Activated CD4-positive, alpha-beta T cell treated with anti-CD3 and anti-CD28 coated beads, Interleukin-2, Interleukin-6, amounts not matched to agents 100 ng/mL and 50 ng/mL, durations not matched to agents 16 hours and 8 hours (primary cell): ENCODE measurements at regions not wholly inside any gene's neighbourhood (a gene's known extent, or its start where the extent isn't known, plus 50 kb on each side); places are given as distances from the start of the nearest gene placed in this dataset.

Source experiments
- DNase-seq: peaks from one replicate; pipeline ENCODE4 v3.0.0-alpha.2; 2020

- DNase-seq: no peak
Observed at GRCh38 chr9:91141407-91141965, 220.2 kb downstream of the AUH start.

DNA sequence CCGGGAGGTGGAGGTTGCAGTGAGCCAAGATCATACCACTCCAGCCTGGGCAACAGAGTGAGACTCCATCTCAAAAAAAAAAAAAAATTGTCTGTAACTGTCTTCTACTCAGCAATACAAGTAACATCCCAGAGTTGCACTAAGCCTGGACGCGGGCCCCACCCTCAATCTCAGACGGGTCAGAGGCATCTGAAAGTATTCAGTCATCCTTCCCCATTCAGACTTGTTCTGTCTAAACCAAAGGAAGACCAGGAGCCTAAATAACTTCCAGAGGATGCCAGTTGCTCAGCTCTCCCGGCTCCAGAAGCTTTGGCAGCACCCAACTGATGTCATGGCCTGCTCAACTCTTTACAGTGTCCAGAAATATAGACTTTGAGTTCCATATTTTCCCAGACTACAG lies 218.6 kb downstream of the AUH start:
- no peak for DNase-seq

DNA sequence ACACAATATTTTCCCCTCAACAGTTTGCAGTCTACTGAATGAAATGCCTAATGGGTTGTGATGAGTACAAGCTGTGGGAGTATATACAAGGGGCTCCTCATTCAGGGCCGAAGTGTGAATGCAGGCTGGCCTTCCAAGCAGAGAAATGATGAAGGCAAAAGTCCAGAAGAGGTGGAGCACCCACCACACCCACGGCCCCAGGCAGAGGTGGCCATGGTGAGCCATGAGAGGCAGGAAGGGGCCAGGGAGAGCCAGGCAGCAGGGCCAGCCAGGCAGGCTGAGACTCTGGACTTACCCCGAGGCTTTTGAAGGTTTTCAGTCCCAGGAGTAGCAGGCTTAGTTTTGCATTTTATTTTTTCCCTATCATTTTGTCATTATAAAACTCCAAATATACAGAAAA lies 218.1 kb downstream of the AUH start:
- DNase-seq: no peak

GRCh38 chr9:91144769-91145168 lies 216.9 kb downstream of the AUH start:
- DNase-seq: no peak

DNA sequence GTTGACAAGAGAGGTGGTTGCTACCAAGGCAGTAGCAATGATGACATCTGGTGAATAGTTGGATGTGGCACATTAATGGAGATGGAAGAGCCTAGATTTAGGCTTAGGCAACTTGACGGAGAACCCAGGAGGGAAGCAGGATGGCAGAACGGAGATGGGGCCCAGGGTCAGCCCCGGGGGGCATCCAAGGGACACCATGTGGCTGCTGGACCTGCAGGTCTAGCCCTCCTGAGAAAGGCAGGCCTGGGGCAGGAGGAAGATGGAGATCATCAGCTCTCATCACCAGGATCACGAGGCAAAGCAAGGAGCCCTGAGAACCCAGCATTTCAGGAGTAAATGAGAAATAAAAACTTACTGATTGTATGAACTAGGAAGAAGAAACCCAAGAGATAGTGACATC lies 216.2 kb downstream of the AUH start:
- no peak for DNase-seq

- DNase-seq: no peak
Observed at GRCh38 chr9:91146391-91147019, 215.2 kb downstream of the AUH start.

- DNase-seq: peak; percentile 28
Observed at GRCh38 chr9:91147079-91147708, 214.5 kb downstream of the AUH start.

DNA sequence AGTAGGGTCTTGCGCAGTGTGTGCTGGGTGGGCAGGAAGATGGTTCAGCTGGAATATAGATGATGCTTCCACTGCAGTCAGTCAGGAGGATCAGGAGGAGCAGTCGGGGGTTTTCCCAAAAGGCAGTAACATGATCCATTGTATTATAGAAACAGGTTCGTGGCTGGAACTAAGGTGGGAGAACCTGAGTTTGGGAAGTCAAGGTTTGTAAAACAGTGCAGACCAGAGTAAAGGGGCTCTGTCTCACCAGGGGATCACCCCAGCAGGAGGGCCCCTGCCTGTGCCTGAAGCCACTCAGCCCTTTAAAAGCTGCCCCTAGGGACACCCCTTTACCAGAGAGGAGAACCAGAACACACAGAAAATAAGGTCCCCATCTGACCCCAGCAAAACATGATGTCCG lies 213.4 kb downstream of the AUH start:
- DNase-seq: no peak

GRCh38 chr9:91150273-91150997 lies 211.3 kb downstream of the AUH start:
- no peak for DNase-seq

DNA sequence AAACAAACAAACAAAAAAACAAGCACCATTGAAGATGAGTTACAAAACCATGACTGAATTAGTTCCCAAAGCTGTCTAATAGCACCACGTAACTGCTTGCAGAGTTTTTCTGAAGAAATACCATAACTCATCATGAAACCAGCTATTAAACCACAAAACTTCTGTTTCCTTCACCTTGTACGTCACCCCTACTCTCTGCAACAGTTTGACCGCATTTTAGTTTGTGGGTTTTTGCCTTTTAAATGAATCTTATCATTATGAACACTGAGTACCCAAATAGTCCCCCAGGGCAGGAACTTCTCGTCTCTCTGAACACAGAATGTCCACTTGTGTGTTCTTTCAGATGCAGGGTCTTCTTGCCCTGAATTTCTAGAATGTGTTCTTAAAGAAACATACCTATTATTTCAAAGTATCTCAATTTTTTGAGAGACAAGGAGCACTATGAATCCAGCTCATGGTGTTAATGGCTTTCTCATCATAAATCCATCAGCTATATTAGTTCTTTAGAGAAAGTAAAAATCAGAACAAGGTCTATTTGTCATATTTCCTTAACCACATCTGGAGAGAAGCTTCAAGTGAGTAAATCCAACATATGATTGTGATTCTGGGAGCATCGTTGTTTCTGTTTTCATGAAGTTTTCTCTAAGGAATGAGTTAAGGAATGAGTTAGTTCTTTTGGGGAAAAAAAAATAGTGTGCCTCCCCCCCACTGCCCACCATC lies 210.6 kb downstream of the AUH start:
- peak; percentile 93 for DNase-seq

DNA sequence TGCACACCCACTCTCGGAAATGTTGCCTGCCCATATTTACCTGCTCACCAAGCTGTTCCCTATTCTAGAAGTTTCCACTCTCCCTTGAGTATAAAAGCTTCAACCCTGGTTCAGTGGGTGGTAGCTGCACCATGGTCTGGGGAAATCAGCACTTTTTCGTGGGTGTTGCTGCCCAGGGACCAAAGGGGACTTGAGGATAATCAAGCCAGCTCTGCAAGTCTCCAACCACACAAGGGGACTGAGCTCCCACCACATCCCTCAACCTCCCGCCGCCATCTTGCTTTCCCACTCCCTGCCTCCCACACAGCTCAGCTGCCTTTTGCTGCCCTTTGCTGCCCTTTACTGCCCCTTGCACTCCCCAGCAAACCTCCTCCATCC lies 210.0 kb downstream of the AUH start:
- no peak for DNase-seq

DNA sequence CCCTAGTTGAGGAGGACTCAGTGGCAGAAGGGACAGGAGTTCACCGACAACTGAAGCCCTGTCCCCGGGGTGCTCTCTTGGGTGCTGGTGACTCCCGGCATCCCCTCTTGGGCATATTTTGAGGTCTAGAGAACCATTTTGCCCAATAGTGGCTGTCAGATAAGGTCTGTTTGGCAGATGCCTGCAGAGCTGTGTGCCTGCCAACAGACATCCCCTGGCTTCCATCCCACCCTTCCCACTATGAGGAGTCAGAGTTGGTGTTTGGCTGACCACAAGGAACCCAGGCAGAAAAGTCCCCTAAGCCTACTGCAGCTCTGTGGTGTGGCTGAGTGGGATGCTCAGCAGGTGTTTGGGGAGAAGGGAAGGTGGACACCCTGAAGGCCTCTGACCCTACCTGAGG lies 207.0 kb downstream of the AUH start:
- DNase-seq: no peak

GRCh38 chr9:91155181-91155580 lies 206.5 kb downstream of the AUH start:
- no peak for DNase-seq

GRCh38 chr9:91155746-91156376 lies 205.9 kb downstream of the AUH start:
- DNase-seq: no peak

DNA sequence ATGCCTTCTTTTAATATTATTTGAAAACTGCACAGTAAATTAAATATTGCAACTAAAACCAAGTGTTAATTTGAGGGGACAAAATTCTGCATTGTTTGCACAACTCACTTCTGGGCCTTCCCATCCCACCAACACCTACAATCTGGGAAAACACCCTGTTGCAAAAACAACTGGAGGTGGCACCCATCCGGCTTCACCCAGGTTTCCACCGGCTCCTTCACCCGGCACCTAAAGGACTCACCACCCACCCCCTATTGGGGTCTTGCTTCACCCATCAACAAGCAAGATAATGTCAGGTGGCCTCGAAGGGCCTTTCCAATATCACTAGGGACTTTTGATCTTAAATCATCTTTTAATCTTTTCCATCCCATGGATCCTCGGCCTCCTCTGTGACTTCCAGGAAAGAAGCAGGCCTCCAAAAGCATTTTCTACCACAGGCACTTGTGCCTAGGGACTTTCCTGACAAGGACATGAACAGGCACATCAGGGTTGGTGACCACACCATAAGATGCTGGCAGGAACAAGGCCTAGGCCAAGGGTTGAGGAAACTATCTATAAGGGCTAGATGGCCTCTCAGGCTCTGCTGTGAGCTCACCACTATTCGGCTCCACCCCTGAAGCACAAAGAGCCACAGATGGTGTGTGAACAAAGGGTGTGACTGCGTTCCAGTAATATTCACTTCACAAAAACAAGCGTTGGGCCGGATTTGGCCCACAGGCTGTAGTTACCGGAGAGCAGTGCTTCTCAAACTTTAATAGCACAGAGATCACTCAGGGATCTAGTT lies 205.1 kb downstream of the AUH start:
- peak; percentile 46 for DNase-seq

- DNase-seq: no peak
Observed at GRCh38 chr9:91157883-91158282, 203.8 kb downstream of the AUH start.

DNA sequence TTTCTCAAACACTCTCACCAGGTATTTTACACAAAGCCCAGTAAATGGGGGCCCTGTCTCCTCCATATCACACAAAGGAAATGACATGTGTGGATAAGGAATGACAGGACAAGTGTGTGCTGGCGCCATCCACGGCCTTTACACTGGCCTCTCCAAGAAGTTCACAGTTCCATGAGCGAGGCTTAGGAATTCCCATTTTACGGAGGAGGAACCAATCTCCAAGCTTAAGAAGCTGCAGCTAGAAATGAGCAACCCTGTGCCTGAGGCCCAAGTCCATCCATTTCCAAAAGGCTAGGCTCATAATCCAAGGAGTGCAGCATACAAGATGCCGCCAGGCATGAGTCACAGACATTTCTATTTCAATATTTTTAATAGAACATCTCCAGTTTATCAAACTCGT lies 203.4 kb downstream of the AUH start:
- DNase-seq: no peak

- no peak for DNase-seq
Observed at GRCh38 chr9:91158946-91159345, 202.8 kb downstream of the AUH start.

GRCh38 chr9:91159664-91160121 lies 202.0 kb downstream of the AUH start:
- DNase-seq: no peak

- no peak for DNase-seq
Observed at GRCh38 chr9:91160181-91160580, 201.5 kb downstream of the AUH start.

DNA sequence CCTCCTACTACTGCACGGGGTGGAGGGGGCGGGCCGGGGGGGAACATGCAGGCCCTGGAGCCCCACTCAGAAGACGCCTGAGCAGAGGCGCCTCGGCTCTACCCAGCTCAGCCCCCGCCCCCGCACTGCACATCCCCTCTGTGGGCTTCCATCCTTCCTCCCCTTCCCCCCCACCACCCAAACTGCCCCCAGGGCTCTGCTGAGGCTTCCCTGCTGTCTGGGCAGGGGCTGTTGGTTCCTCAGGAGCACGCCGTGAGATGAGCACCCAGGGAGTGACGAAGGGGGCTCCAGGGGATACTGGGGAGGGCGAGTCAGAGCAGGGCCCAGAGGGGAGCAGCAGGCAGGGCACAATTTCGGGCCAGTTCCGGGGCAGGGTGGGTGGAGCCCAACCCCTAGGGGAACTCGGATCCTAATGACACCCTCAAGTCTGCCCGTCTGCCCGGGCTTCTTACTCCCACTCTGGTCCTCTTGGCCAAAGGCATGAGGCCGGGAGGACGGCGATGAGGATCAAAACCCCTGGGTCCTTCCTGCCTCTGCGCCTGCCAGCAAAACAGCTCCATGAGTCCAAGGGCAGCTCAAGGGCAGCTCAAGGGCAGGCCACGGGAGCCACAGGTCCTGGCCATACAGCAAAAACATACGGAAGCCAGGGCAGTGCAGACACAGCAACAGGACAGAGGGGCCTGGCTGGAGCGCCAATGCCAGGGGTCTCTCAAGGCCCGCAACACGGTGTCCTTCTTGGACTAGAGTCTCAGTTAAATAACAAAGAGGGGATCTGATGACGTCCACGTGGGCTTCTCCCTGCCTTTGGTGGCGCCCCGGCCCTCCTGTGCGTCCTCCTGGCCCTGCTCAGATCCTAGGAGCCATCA lies 200.9 kb downstream of the AUH start:
- no peak for DNase-seq
